HepG2 (cell line): ENCODE measurements at regions not wholly inside any gene's neighbourhood (a gene's known extent, or its start where the extent isn't known, plus 50 kb on each side); places are given as distances from the start of the nearest gene placed in this dataset.

Experiments
- ATAC-seq: fragments of 200-7000 bp; cut with Tn5 transposase; 3 replicates; pipeline ENCODE4 v1.9.1; 2020; ENCODE audit warnings: mild to moderate bottlenecking, moderate library complexity
- BruUV-seq: library from RNA; stranded (reverse); fragments of 400-500 nt; replicated peaks from 2 replicates; lab custom pipeline; 2021; lab: Mats Ljungman, UMichigan
- CTCF ChIA-PET: fragments of 300-600 bp; formaldehyde crosslinking; extraction: SDS; loops from one replicate; lab custom pipeline; 2021; ENCODE audit warnings: low total read pairs, inconsistent platforms, low intra/inter-chr PET ratio; lab: Yijun Ruan, JAX
- POLR2A ChIA-PET: fragments of 350-600 bp; sonication (Branson Sonifier 250); formaldehyde crosslinking; loops from one replicate; lab custom pipeline; 2020; ENCODE audit warnings: antibody characterized with exemption, inconsistent platforms; lab: Yijun Ruan, JAX
- DNase-seq: peaks from one replicate; pipeline ENCODE4 v3.0.0-alpha.2; 2015; ENCODE audit warnings: low spot score
- FAIRE-seq: peaks from 3 replicates; lab custom pipeline; 2011; peaks lifted over from hg19 to GRCh38; lab: Jason Lieb, UNC
- H2AFZ ChIP-seq: one replicate; pipeline ENCODE4 v1.6.1; 2011; ENCODE audit warnings: low read length, inconsistent platforms
- H3K27ac ChIP-seq: fragments of 300-600 bp; 3 replicates; pipeline ENCODE4 v1.8.0; 2011; ENCODE audit warnings: mixed run types, mild to moderate bottlenecking, mixed read lengths, low read length, inconsistent platforms; ENCODE audit not compliant: insufficient read depth; ENCODE audit errors: extremely low read length
- H3K27me3 ChIP-seq, 2 experiments: fragments of 200-600 bp in 1 of 2; 2 replicates in 1 of 2; 3 replicates in 1 of 2; pipeline versions ENCODE4 v1.6.0 to v1.8.0; 2011; ENCODE audit warnings: low read length in 2 of 2, mild to moderate bottlenecking in 2 of 2, moderate library complexity in 2 of 2, inconsistent platforms in 1 of 2; ENCODE audit not compliant: insufficient read depth in 2 of 2, control insufficient read depth in 1 of 2
- H3K36me3 ChIP-seq, 2 experiments: fragments of 200-600 bp in 1 of 2; replicated peaks in 1 of 2; 2 replicates in 1 of 2; 3 replicates in 1 of 2; pipeline versions ENCODE4 v1.5.1 to v1.8.0; 2011; ENCODE audit warnings: low read length in 2 of 2, inconsistent platforms in 1 of 2; ENCODE audit not compliant: insufficient read depth in 2 of 2, control insufficient read depth in 1 of 2
- H3K4me1 ChIP-seq: 2 replicates; pipeline ENCODE4 v1.5.1; 2012; ENCODE audit warnings: low read length, inconsistent platforms; ENCODE audit not compliant: insufficient read depth
- H3K4me2 ChIP-seq: 2 replicates; pipeline ENCODE4 v1.6.0; 2011; ENCODE audit warnings: low read depth, low read length, inconsistent platforms
- H3K4me3 ChIP-seq, 3 experiments: fragments of 200-600 bp in 1 of 3; sonication (generic), shearing (Covaris generic) in 1 of 3; replicated peaks in 1 of 3; 2 replicates each; pipeline ENCODE4 v1.5.1; 2011 to 2016; ENCODE audit warnings: low read length in 3 of 3, inconsistent platforms in 2 of 3, low read depth in 2 of 3, mild to moderate bottlenecking in 2 of 3, control low read depth in 1 of 3, mixed read lengths in 1 of 3; ENCODE audit not compliant: insufficient read depth in 1 of 3
- H3K79me2 ChIP-seq: one replicate; pipeline ENCODE4 v1.6.1; 2011; ENCODE audit warnings: low read length, inconsistent platforms; ENCODE audit not compliant: insufficient read depth
- H3K9ac ChIP-seq: 2 replicates; pipeline ENCODE4 v1.6.0; 2011; ENCODE audit warnings: mild to moderate bottlenecking, low read depth, low read length, inconsistent platforms; ENCODE audit not compliant: insufficient read depth
- H3K9me3 ChIP-seq: 2 replicates; pipeline ENCODE4 v1.5.1; 2012; ENCODE audit warnings: mild to moderate bottlenecking, low read length
- H4K20me1 ChIP-seq: 2 replicates; pipeline ENCODE4 v1.6.0; 2011; ENCODE audit warnings: inconsistent platforms, mild to moderate bottlenecking, low read length, moderate library complexity; ENCODE audit not compliant: insufficient read depth
- HDAC1 ChIP-seq: sonication (generic); formaldehyde crosslinking; IDR thresholded peaks from 2 replicates; pipeline ENCODE4 v1.5.1; 2020; ENCODE audit warnings: mild to moderate bottlenecking, missing genetic modification reagents
- JUN ChIP-seq: sonication (generic); formaldehyde crosslinking; IDR thresholded peaks from 2 replicates; pipeline ENCODE4 v1.4.0; 2020; ENCODE audit warnings: mild to moderate bottlenecking, missing genetic modification reagents
- MAZ ChIP-seq, 2 experiments: sonication (generic) in 1 of 2; formaldehyde crosslinking in 1 of 2; IDR thresholded peaks; 2 replicates each; pipeline versions ENCODE4 v1.5.0 to v1.6.1; 2012 to 2020; ENCODE audit warnings: low read depth in 2 of 2, mild to moderate bottlenecking in 2 of 2, borderline replicate concordance in 1 of 2, improper control_type of control experiment in 1 of 2, low read length in 1 of 2, missing genetic modification reagents in 1 of 2, moderate library complexity in 1 of 2
- MXD4 ChIP-seq: IDR thresholded peaks from 2 replicates; pipeline ENCODE4 v1.6.1; 2016; ENCODE audit warnings: mild to moderate bottlenecking, missing biosample characterization, missing genetic modification reagents
- NR2F1 ChIP-seq, 2 experiments: fragments of 450-650 bp in 1 of 2; formaldehyde crosslinking in 1 of 2; IDR thresholded peaks; 2 replicates each; pipeline versions ENCODE4 v1.5.0 to v1.6.1; 2016 to 2020; ENCODE audit warnings: mild to moderate bottlenecking in 1 of 2, missing compliant biosample characterization in 1 of 2, missing genetic modification reagents in 1 of 2, moderate library complexity in 1 of 2
- PHF5A ChIP-seq: IDR thresholded peaks from one replicate; pipeline ENCODE4 v1.6.1; 2018; ENCODE audit warnings: low read depth, missing genetic modification reagents; ENCODE audit not compliant: unreplicated experiment
- ZBTB42 ChIP-seq: sonication (generic); formaldehyde crosslinking; IDR thresholded peaks from 2 replicates; pipeline ENCODE4 v1.5.0; 2020; ENCODE audit warnings: mild to moderate bottlenecking, missing genetic modification reagents
- ZC3H4 ChIP-seq: sonication (generic); formaldehyde crosslinking; IDR thresholded peaks from 2 replicates; pipeline ENCODE4 v1.4.0; 2020; ENCODE audit warnings: missing genetic modification reagents, borderline replicate concordance
- ZMYM2 ChIP-seq: sonication (generic); formaldehyde crosslinking; IDR thresholded peaks from 2 replicates; pipeline ENCODE4 v1.8.0; 2022; ENCODE audit warnings: mild to moderate bottlenecking, missing genetic modification reagents
- ZNF326 ChIP-seq: sonication (generic); formaldehyde crosslinking; IDR thresholded peaks from 2 replicates; pipeline ENCODE4 v1.4.0; 2020; ENCODE audit warnings: missing genetic modification reagents, borderline replicate concordance
- ZNF468 ChIP-seq: sonication (generic); formaldehyde crosslinking; IDR thresholded peaks from 2 replicates; pipeline ENCODE4 v1.8.0; 2022; ENCODE audit warnings: mild to moderate bottlenecking, moderate library complexity, missing genetic modification reagents
- WGBS: methylation state at CpG from one replicate; pipeline ENCODE4 v1.1.6; 2017; ENCODE audit warnings: low lambda C conversion rate; 5-methylcytosine and 5-hydroxymethylcytosine counted together
- in situ Hi-C: cut with HindIII; loops from 2 replicates; pipeline ENCODE4 v1.10.0; 2017; ENCODE audit warnings: low pct_unique_long_range_greater_than_20kb; ENCODE audit not compliant: extremely low pct_ligation_motif_present
- intact Hi-C: fragments of 100-400 bp; cut with micrococcal nuclease; formaldehyde crosslinking; loops from one replicate; pipeline ENCODE4 v1.10.0; 2022; ENCODE audit not compliant: unreplicated experiment

GRCh38 chr15:98233873-98234272, 273.4 kb downstream of the ARRDC4 start:
- no peaks in the 10 kb centered on the region for H3K27me3 ChIP-seq
- ChIA-PET CTCF (no interaction called here), POLR2A (no interaction called here)
- H3K79me2 ChIP-seq: no peaks in the 10 kb centered on the region
- FAIRE-seq: no peak
- intact Hi-C loops (no loop called here), in situ Hi-C loops (no loop called here)
- H2AFZ ChIP-seq: no peak overlapping the region
- H3K4me1 ChIP-seq: no peaks in the 10 kb centered on the region
- BruUV-seq: no TSS peak
- H3K4me2 ChIP-seq: no peak overlapping the region
- 11% methylated on average over 2 of the region's 2 CpGs for WGBS
- TF ChIP-seq ZMYM2 (CRISPR knock-in tag): no peak
- TF ChIP-seq MXD4 (CRISPR knock-in tag): no peak
- TF ChIP-seq NR2F1 (CRISPR knock-in tag; IDR thresholded peaks at IDR 0.05): no peak
- no peak for TF ChIP-seq JUN (CRISPR knock-in tag)
- no peak for TF ChIP-seq ZC3H4 (CRISPR knock-in tag)
- no peak for TF ChIP-seq MAZ (IDR thresholded peaks at IDR 0.05; ENCODE audit: borderline replicate concordance, low read depth, low read length)
- TF ChIP-seq MAZ (CRISPR knock-in tag; IDR thresholded peaks at IDR 0.05; ENCODE audit: low read depth): no peak
- no peak for TF ChIP-seq ZNF326 (CRISPR knock-in tag)
- TF ChIP-seq HDAC1 (CRISPR knock-in tag): no peak
- no peak for TF ChIP-seq ZNF468
- TF ChIP-seq ZBTB42 (CRISPR knock-in tag): no peak
- no peak for TF ChIP-seq PHF5A (CRISPR knock-in tag)
- no peak for ATAC-seq
- H3K9me3 ChIP-seq: no peaks in the 10 kb centered on the region
- no peak for DNase-seq
- no peaks in the 10 kb centered on the region for H3K36me3 ChIP-seq
- H4K20me1 ChIP-seq: no peaks in the 10 kb centered on the region
- no peak overlapping the region for H3K9ac ChIP-seq
- no peak overlapping the region for H3K4me3 ChIP-seq
- H3K27ac ChIP-seq: no peak overlapping the region
